ENCODE measurements at regions not wholly inside any gene's neighbourhood (a gene's known extent, or its start where the extent isn't known, plus 50 kb on each side); places are given as distances from the start of the nearest gene placed in this dataset.

- TF ChIP-seq GATA2 (IDR thresholded peaks at IDR 0.05; ENCODE audit: low read depth, low read length) (no peak), GATA3 (IDR thresholded peaks at IDR 0.05; ENCODE audit: low read depth, low read length) (no peak)
Measured at GRCh38 chr5:125267636-125268248, 521.3 kb upstream of the ZNF608 start.

Data from SH-SY5Y (cell line).